Adrenal gland (tissue), 9 donors: ENCODE measurements at regions not wholly inside any gene's neighbourhood (a gene's known extent, or its start where the extent isn't known, plus 50 kb on each side); places are given as distances from the start of the nearest gene placed in this dataset.

ENCODE experiments used
- DNase-seq, 7 donors: peaks; one replicate each; pipeline ENCODE4 v3.0.0-alpha.2; 2019 to 2020
- H3K27ac ChIP-seq, 5 donors: fragments of 200-600 bp; sonication (generic) in 4 of 5; 1 replicate in 3 of 5; 2 replicates in 2 of 5; pipeline versions ENCODE4 v1.5.1 to v1.8.0; 2016 to 2020; ENCODE audit warnings: mild to moderate bottlenecking in 1 of 5
- H3K27me3 ChIP-seq: fragments of 200-600 bp; 2 replicates; pipeline ENCODE4 v1.8.0; 2021
- H3K36me3 ChIP-seq, 2 donors: fragments of 200-600 bp; replicated peaks in 1 of 2; 1 replicate in 1 of 2; 2 replicates in 1 of 2; pipeline versions ENCODE4 v1.5.1 to v1.8.0; 2018 to 2022
- H3K4me1 ChIP-seq, 2 donors: fragments of 200-600 bp; replicated peaks in 1 of 2; 1 replicate in 1 of 2; 2 replicates in 1 of 2; pipeline versions ENCODE4 v1.5.1 to v1.8.0; 2018 to 2021
- H3K4me3 ChIP-seq, 4 donors: fragments of 200-600 bp; sonication (generic) in 3 of 4; one replicate each; pipeline ENCODE4 v1.5.1; 2016 to 2018
- H3K9me3 ChIP-seq, 3 donors: fragments of 200-600 bp; sonication (generic) in 1 of 3; replicated peaks in 1 of 3; 1 replicate in 2 of 3; 2 replicates in 1 of 3; pipeline versions ENCODE4 v1.5.1 to v1.8.0; 2016 to 2021
- CTCF ChIP-seq, 6 experiments: fragments of 450-650 bp in 4 of 6; fragments of 200-600 bp in 2 of 6; sonication (generic) in 1 of 6; IDR thresholded peaks; 1 replicate in 5 of 6; 2 replicates in 1 of 6; pipeline versions ENCODE4 v1.5.1 to v1.8.0; 2016 to 2021; ENCODE audit warnings: antibody characterized with exemption in 6 of 6, mild to moderate bottlenecking in 2 of 6, moderate library complexity in 1 of 6
- POLR2A ChIP-seq, 2 donors: fragments of 450-650 bp; IDR thresholded peaks; one replicate each; pipeline ENCODE4 v1.6.1; 2017; ENCODE audit warnings: antibody characterized with exemption in 2 of 2, mild to moderate bottlenecking in 2 of 2, moderate library complexity in 1 of 2
- WGBS, 4 donors: extraction: QIAGEN DNeasy Blood & Tissue Kit in 2 of 4; methylation state at CpG; one replicate each; pipeline versions ENCODE4 v1.1.5 to v1.1.7; 2013 to 2017; 5-methylcytosine and 5-hydroxymethylcytosine counted together
- intact Hi-C, 2 donors: fragments of 100-400 bp; cut with DNase I; formaldehyde crosslinking; loops; one replicate each; pipeline versions ENCODE4 v1.14.1 to v1.15.0; 2022 to 2023
- donor health status: healthy with polysubstance abuse.
- donor health status: Bipolar disorder and iron deficiency.
- donor health status: DM: yes; HTN: yes; CAD: no.
- donor health status: DM: no; HTN: no; CAD: no.
- donor health status: DM: no; HTN: no; CAD: no.

GRCh38 chr6:76448109-76448508, 375.6 kb upstream of the IMPG1 start:
- TF ChIP-seq POLR2A (IDR thresholded peaks at IDR 0.05), result no peak
- peaks cover 0 to 4% (median 0%) of the 10 kb centered on the region in 3 donors for H3K9me3 ChIP-seq
- no peaks in the 10 kb centered on the region for H3K36me3 ChIP-seq
- no peaks in the 10 kb centered on the region for H3K27me3 ChIP-seq
- DNase-seq, result no peak
- intact Hi-C loops, result no loop called here
- H3K4me1 ChIP-seq, result no peaks in the 10 kb centered on the region
- no peak overlapping the region for H3K27ac ChIP-seq
- H3K4me3 ChIP-seq, result no peak overlapping the region
- 31 to 54% (median 41%) methylated on average over 1 of the region's 1 CpG for WGBS, 4 donors

GRCh38 chr6:76441875-76442274, 369.4 kb upstream of the IMPG1 start:
- DNase-seq, result no peak
- no peak overlapping the region for H3K27ac ChIP-seq
- no peaks in the 10 kb centered on the region for H3K4me1 ChIP-seq
- H3K4me3 ChIP-seq, result no peak overlapping the region
- no peak for TF ChIP-seq CTCF (IDR thresholded peaks at IDR 0.05)
- no peak for TF ChIP-seq POLR2A (IDR thresholded peaks at IDR 0.05)
- no peaks in the 10 kb centered on the region for H3K27me3 ChIP-seq
- WGBS, 4 donors, result 44 to 51% (median 50%) methylated on average over 3 of the region's 3 CpGs
- peaks cover 0 to 4% (median 0%) of the 10 kb centered on the region in 3 donors for H3K9me3 ChIP-seq
- no peaks in the 10 kb centered on the region for H3K36me3 ChIP-seq
- intact Hi-C loops, result no loop called here

DNA sequence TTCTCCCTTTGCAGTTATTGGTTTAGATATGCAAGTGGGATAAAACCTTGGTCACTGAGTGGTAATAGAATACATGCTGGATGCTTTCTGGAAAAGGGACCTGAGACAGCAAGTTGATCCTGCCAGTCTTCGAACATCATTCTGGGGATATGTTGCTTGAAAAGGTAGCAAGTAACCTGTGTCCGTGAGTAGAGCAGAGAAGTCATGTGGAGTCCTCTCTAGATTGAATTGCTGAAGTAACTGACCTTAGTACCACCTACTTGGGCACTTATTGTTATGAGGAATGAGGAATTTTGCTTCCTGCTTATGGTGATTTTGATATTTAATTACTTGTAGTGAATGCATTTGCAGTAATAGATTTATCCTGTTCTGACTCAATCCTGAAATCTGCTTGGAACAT, 367.3 kb upstream of the IMPG1 start:
- no peak for TF ChIP-seq POLR2A (IDR thresholded peaks at IDR 0.05)
- TF ChIP-seq CTCF (IDR thresholded peaks at IDR 0.05), result no peak
- Histone ChIP-seq H3K9me3 (no peaks in the 10 kb centered on the region), H3K4me3 (no peak overlapping the region), H3K27ac (no peak overlapping the region), H3K27me3 (no peaks in the 10 kb centered on the region), H3K36me3 (no peaks in the 10 kb centered on the region), H3K4me1 (no peaks in the 10 kb centered on the region)
- intact Hi-C loops, result no loop called here
- 75 to 89% (median 81%) methylated on average over 2 of the region's 2 CpGs for WGBS, 4 donors
- DNase-seq, result no peak

- no peaks in the 10 kb centered on the region for H3K36me3 ChIP-seq
- WGBS, 4 donors, result 21 to 30% (median 25%) methylated on average over 1 of the region's 1 CpG
- no peaks in the 10 kb centered on the region for H3K27me3 ChIP-seq
- H3K4me1 ChIP-seq, result no peaks in the 10 kb centered on the region
- intact Hi-C loops, result no loop called here
- no peak overlapping the region for H3K27ac ChIP-seq
- no peak for DNase-seq
- H3K9me3 ChIP-seq, result no peaks in the 10 kb centered on the region
- H3K4me3 ChIP-seq, result no peak overlapping the region
- no peak for TF ChIP-seq CTCF (IDR thresholded peaks at IDR 0.05)
- no peak for TF ChIP-seq POLR2A (IDR thresholded peaks at IDR 0.05)
These were observed 366.3 kb upstream of the IMPG1 start for GRCh38 chr6:76438768-76439167.

DNA sequence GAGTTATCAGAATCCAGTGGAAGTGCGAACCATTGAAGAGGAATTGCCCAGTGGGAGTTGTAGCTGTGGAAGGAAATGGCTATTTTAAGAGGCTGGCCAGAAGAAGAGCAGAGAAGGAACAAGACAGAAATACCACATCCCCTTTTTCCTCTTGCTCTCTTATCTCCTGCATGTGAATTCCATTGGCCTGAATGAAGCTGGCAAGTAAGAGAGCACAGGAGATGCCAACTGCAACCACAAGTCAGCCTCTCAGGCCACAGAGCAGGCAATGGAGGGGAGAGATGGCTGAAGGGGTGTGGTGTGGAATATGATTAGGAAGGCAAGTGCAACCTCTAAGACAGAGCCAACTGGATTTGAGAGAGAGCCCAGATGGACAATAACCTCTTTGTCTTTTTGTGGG, 362.7 kb upstream of the IMPG1 start:
- no peak overlapping the region for H3K4me3 ChIP-seq
- no peaks in the 10 kb centered on the region for H3K27me3 ChIP-seq
- H3K27ac ChIP-seq, result no peak overlapping the region
- no peak for DNase-seq
- no peaks in the 10 kb centered on the region for H3K36me3 ChIP-seq
- WGBS, 4 donors, result 53 to 79% (median 75%) methylated on average over 1 of the region's 1 CpG
- intact Hi-C loops, result no loop called here
- H3K9me3 ChIP-seq, result no peaks in the 10 kb centered on the region
- H3K4me1 ChIP-seq, result no peaks in the 10 kb centered on the region
- no peak for TF ChIP-seq POLR2A (IDR thresholded peaks at IDR 0.05)
- TF ChIP-seq CTCF (IDR thresholded peaks at IDR 0.05), result no peak
